GM18502 (cell line): ENCODE measurements at regions not wholly inside any gene's neighbourhood (a gene's known extent, or its start where the extent isn't known, plus 50 kb on each side); places are given as distances from the start of the nearest gene placed in this dataset.

ENCODE experiments used
- ATAC-seq: cut with Tn5 transposase; IDR thresholded peaks from one replicate; pipeline ENCODE4 v1.9.1; 2021; ENCODE audit warnings: mild to moderate bottlenecking; ENCODE audit not compliant: unreplicated experiment, poor library complexity

- ATAC-seq: no peak
Observed at GRCh38 chr2:120785228-120785966, 49.7 kb downstream of the GLI2 start.

- ATAC-seq: no peak
Observed at GRCh38 chr2:120786038-120786960, 50.6 kb downstream of the GLI2 start.

- ATAC-seq: no peak
Observed at GRCh38 chr2:120787111-120787821, 51.6 kb downstream of the GLI2 start.

- ATAC-seq: no peak
Observed at GRCh38 chr2:120787822-120788700, 52.4 kb downstream of the GLI2 start.

- ATAC-seq: no peak
Observed at GRCh38 chr2:120791243-120791961, 55.7 kb downstream of the GLI2 start.

GRCh38 chr2:120791962-120792297 lies 56.3 kb downstream of the GLI2 start:
- ATAC-seq: no peak

GRCh38 chr2:120793682-120794403 lies 58.2 kb downstream of the GLI2 start:
- ATAC-seq: no peak

GRCh38 chr2:120794716-120795115 lies 59.0 kb downstream of the GLI2 start:
- ATAC-seq: no peak

- no peak for ATAC-seq
Observed at GRCh38 chr2:120796094-120796493, 60.4 kb downstream of the GLI2 start.

GRCh38 chr2:120797421-120798221 lies 62.0 kb downstream of the GLI2 start:
- ATAC-seq: no peak

- no peak for ATAC-seq
Observed at GRCh38 chr2:120798567-120799247, 63.0 kb downstream of the GLI2 start.

GRCh38 chr2:120802158-120802557 lies 66.5 kb downstream of the GLI2 start:
- ATAC-seq: no peak

- no peak for ATAC-seq
Observed at GRCh38 chr2:120802867-120803484, 67.3 kb downstream of the GLI2 start.

- ATAC-seq: no peak
Observed at GRCh38 chr2:120803764-120804335, 68.2 kb downstream of the GLI2 start.

GRCh38 chr2:120804459-120804858 lies 68.8 kb downstream of the GLI2 start:
- no peak for ATAC-seq

GRCh38 chr2:120805011-120805410 lies 69.3 kb downstream of the GLI2 start:
- no peak for ATAC-seq

- no peak for ATAC-seq
Observed at GRCh38 chr2:120805602-120806001, 69.9 kb downstream of the GLI2 start.
